PFSK-1 (cell line): ENCODE measurements at regions not wholly inside any gene's neighbourhood (a gene's known extent, or its start where the extent isn't known, plus 50 kb on each side); places are given as distances from the start of the nearest gene placed in this dataset.

Experiments used
- POLR2AphosphoS5 ChIP-seq: IDR thresholded peaks from 2 replicates; pipeline ENCODE4 v1.6.1; 2012; ENCODE audit warnings: low read depth, mild to moderate bottlenecking, control low read depth, low read length, moderate library complexity
- TAF1 ChIP-seq: IDR thresholded peaks from 2 replicates; pipeline ENCODE4 v1.6.1; 2012; ENCODE audit warnings: low read length, control low read depth, borderline replicate concordance; ENCODE audit not compliant: insufficient read depth
- TF ChIP-seq, protein P1 (sequence below), 2 experiments: IDR thresholded peaks; 2 replicates each; pipeline versions ENCODE4 v1.6.1 to v1.8.0; 2011 to 2012; ENCODE audit warnings: low read depth in 2 of 2, low read length in 2 of 2, control low read depth in 1 of 2, inconsistent platforms in 1 of 2, mild to moderate bottlenecking in 1 of 2, moderate library complexity in 1 of 2; ENCODE audit not compliant: insufficient read depth in 1 of 2

- no peak for TF ChIP-seq TAF1
- TF ChIP-seq, protein P1, sequence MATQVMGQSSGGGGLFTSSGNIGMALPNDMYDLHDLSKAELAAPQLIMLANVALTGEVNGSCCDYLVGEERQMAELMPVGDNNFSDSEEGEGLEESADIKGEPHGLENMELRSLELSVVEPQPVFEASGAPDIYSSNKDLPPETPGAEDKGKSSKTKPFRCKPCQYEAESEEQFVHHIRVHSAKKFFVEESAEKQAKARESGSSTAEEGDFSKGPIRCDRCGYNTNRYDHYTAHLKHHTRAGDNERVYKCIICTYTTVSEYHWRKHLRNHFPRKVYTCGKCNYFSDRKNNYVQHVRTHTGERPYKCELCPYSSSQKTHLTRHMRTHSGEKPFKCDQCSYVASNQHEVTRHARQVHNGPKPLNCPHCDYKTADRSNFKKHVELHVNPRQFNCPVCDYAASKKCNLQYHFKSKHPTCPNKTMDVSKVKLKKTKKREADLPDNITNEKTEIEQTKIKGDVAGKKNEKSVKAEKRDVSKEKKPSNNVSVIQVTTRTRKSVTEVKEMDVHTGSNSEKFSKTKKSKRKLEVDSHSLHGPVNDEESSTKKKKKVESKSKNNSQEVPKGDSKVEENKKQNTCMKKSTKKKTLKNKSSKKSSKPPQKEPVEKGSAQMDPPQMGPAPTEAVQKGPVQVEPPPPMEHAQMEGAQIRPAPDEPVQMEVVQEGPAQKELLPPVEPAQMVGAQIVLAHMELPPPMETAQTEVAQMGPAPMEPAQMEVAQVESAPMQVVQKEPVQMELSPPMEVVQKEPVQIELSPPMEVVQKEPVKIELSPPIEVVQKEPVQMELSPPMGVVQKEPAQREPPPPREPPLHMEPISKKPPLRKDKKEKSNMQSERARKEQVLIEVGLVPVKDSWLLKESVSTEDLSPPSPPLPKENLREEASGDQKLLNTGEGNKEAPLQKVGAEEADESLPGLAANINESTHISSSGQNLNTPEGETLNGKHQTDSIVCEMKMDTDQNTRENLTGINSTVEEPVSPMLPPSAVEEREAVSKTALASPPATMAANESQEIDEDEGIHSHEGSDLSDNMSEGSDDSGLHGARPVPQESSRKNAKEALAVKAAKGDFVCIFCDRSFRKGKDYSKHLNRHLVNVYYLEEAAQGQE (IDR thresholded peaks at IDR 0.05; ENCODE audit: insufficient read depth in 1 of 2, low read depth in 2 of 2, low read length in 2 of 2): no peak
- TF ChIP-seq POLR2AphosphoS5: no peak
Measured at GRCh38 chr2:187702157-187702556, 147.9 kb upstream of the TFPI start.
